ENCODE measurements at regions not wholly inside any gene's neighbourhood (a gene's known extent, or its start where the extent isn't known, plus 50 kb on each side); places are given as distances from the start of the nearest gene placed in this dataset.

GRCh38 chr4:23242962-23243361 lies 550.2 kb downstream of the GBA3 start:
- TF ChIP-seq CTCF (IDR thresholded peaks at IDR 0.05; ENCODE audit: low read depth, low read length, missing input control) (no peak), ATF3 (IDR thresholded peaks at IDR 0.05) (no peak), MAX (IDR thresholded peaks at IDR 0.05) (no peak), EGR1 (IDR thresholded peaks at IDR 0.05; ENCODE audit: low read depth in 2 of 2) (no peak), RAD21 (IDR thresholded peaks at IDR 0.05) (no peak), SP1 (IDR thresholded peaks at IDR 0.05) (no peak), YY1 (IDR thresholded peaks at IDR 0.05) (no peak)
